ENCODE measurements at regions not wholly inside any gene's neighbourhood (a gene's known extent, or its start where the extent isn't known, plus 50 kb on each side); places are given as distances from the start of the nearest gene placed in this dataset.

GRCh38 chr18:56508370-56509036, 129.9 kb downstream of the TXNL1 start:
- H3K9me3 ChIP-seq (ENCODE audit: insufficient read depth, low read length), result no peaks in the 10 kb centered on the region
- H3K27me3 ChIP-seq (ENCODE audit: insufficient read depth, insufficient read length), result no peaks in the 10 kb centered on the region
- H3K4me3 ChIP-seq (ENCODE audit: insufficient read length, low read depth), result no peak overlapping the region
- no peaks in the 10 kb centered on the region for H3K4me1 ChIP-seq (ENCODE audit: insufficient read depth, insufficient read length)
- H3K9ac ChIP-seq (ENCODE audit: insufficient read length, low read depth), result no peak overlapping the region
- no peak for DNase-seq (ENCODE audit: low read depth, low spot score)
- TF ChIP-seq SUZ12 (IDR thresholded peaks at IDR 0.05; ENCODE audit: extremely low read depth, insufficient read depth, insufficient read length) (no peak), YY1 (IDR thresholded peaks at IDR 0.05; ENCODE audit: insufficient read depth, insufficient read length) (no peak), ZNF274 (IDR thresholded peaks at IDR 0.05; ENCODE audit: low read depth, low read length) (no peak)
- H3K36me3 ChIP-seq (ENCODE audit: insufficient read depth, insufficient read length, low read length), result no peaks in the 10 kb centered on the region

- H3K9ac ChIP-seq (ENCODE audit: insufficient read length, low read depth), result no peak overlapping the region
- no peak overlapping the region for H3K4me3 ChIP-seq (ENCODE audit: insufficient read length, low read depth)
- TF ChIP-seq ZNF274 (IDR thresholded peaks at IDR 0.05; ENCODE audit: low read depth, low read length) (no peak), YY1 (IDR thresholded peaks at IDR 0.05; ENCODE audit: insufficient read depth, insufficient read length) (no peak), SUZ12 (IDR thresholded peaks at IDR 0.05; ENCODE audit: extremely low read depth, insufficient read depth, insufficient read length) (no peak)
- no peaks in the 10 kb centered on the region for H3K4me1 ChIP-seq (ENCODE audit: insufficient read depth, insufficient read length)
- DNase-seq (ENCODE audit: low read depth, low spot score), result no peak
- no peaks in the 10 kb centered on the region for H3K27me3 ChIP-seq (ENCODE audit: insufficient read depth, insufficient read length)
- no peaks in the 10 kb centered on the region for H3K36me3 ChIP-seq (ENCODE audit: insufficient read depth, insufficient read length, low read length)
- H3K9me3 ChIP-seq (ENCODE audit: insufficient read depth, low read length), result no peaks in the 10 kb centered on the region
Observed at GRCh38 chr18:56505971-56506370, 132.4 kb downstream of the TXNL1 start.

- H3K27me3 ChIP-seq (ENCODE audit: insufficient read depth, insufficient read length), result no peaks in the 10 kb centered on the region
- TF ChIP-seq ZNF274 (IDR thresholded peaks at IDR 0.05; ENCODE audit: low read depth, low read length), result no peak
- no peak for TF ChIP-seq YY1 (IDR thresholded peaks at IDR 0.05; ENCODE audit: insufficient read depth, insufficient read length)
- TF ChIP-seq SUZ12 (IDR thresholded peaks at IDR 0.05; ENCODE audit: extremely low read depth, insufficient read depth, insufficient read length), result no peak
- H3K9me3 ChIP-seq (ENCODE audit: insufficient read depth, low read length), result no peaks in the 10 kb centered on the region
- H3K36me3 ChIP-seq (ENCODE audit: insufficient read depth, insufficient read length, low read length), result no peaks in the 10 kb centered on the region
- no peak overlapping the region for H3K4me3 ChIP-seq (ENCODE audit: insufficient read length, low read depth)
- H3K9ac ChIP-seq (ENCODE audit: insufficient read length, low read depth), result no peak overlapping the region
- DNase-seq (ENCODE audit: low read depth, low spot score), result no peak
- no peaks in the 10 kb centered on the region for H3K4me1 ChIP-seq (ENCODE audit: insufficient read depth, insufficient read length)
Observed at GRCh38 chr18:56505293-56505692, 133.1 kb downstream of the TXNL1 start.

- no peaks in the 10 kb centered on the region for H3K9me3 ChIP-seq (ENCODE audit: insufficient read depth, low read length)
- H3K9ac ChIP-seq (ENCODE audit: insufficient read length, low read depth), result no peak overlapping the region
- DNase-seq (ENCODE audit: low read depth, low spot score), result no peak
- no peak for TF ChIP-seq ZNF274 (IDR thresholded peaks at IDR 0.05; ENCODE audit: low read depth, low read length)
- TF ChIP-seq SUZ12 (IDR thresholded peaks at IDR 0.05; ENCODE audit: extremely low read depth, insufficient read depth, insufficient read length), result no peak
- no peak for TF ChIP-seq YY1 (IDR thresholded peaks at IDR 0.05; ENCODE audit: insufficient read depth, insufficient read length)
- H3K4me3 ChIP-seq (ENCODE audit: insufficient read length, low read depth), result no peak overlapping the region
- no peaks in the 10 kb centered on the region for H3K27me3 ChIP-seq (ENCODE audit: insufficient read depth, insufficient read length)
- H3K4me1 ChIP-seq (ENCODE audit: insufficient read depth, insufficient read length), result no peaks in the 10 kb centered on the region
- no peaks in the 10 kb centered on the region for H3K36me3 ChIP-seq (ENCODE audit: insufficient read depth, insufficient read length, low read length)
Observed at GRCh38 chr18:56501896-56502295, 136.5 kb downstream of the TXNL1 start.

GRCh38 chr18:56495884-56496283, 142.5 kb downstream of the TXNL1 start:
- DNase-seq (ENCODE audit: low read depth, low spot score), result no peak
- Histone ChIP-seq H3K9me3 (ENCODE audit: insufficient read depth, low read length) (no peaks in the 10 kb centered on the region), H3K4me1 (ENCODE audit: insufficient read depth, insufficient read length) (no peaks in the 10 kb centered on the region), H3K9ac (ENCODE audit: insufficient read length, low read depth) (no peak overlapping the region), H3K27me3 (ENCODE audit: insufficient read depth, insufficient read length) (no peaks in the 10 kb centered on the region), H3K4me3 (ENCODE audit: insufficient read length, low read depth) (no peak overlapping the region), H3K36me3 (ENCODE audit: insufficient read depth, insufficient read length, low read length) (no peaks in the 10 kb centered on the region)
- TF ChIP-seq ZNF274 (IDR thresholded peaks at IDR 0.05; ENCODE audit: low read depth, low read length), result no peak

GRCh38 chr18:56493531-56493930, 144.9 kb downstream of the TXNL1 start:
- TF ChIP-seq ZNF274 (IDR thresholded peaks at IDR 0.05; ENCODE audit: low read depth, low read length), result no peak
- no peak for TF ChIP-seq YY1 (IDR thresholded peaks at IDR 0.05; ENCODE audit: insufficient read depth, insufficient read length)
- no peak for TF ChIP-seq SUZ12 (IDR thresholded peaks at IDR 0.05; ENCODE audit: extremely low read depth, insufficient read depth, insufficient read length)
- Histone ChIP-seq H3K9me3 (ENCODE audit: insufficient read depth, low read length) (no peaks in the 10 kb centered on the region), H3K4me3 (ENCODE audit: insufficient read length, low read depth) (no peak overlapping the region), H3K27me3 (ENCODE audit: insufficient read depth, insufficient read length) (no peaks in the 10 kb centered on the region), H3K9ac (ENCODE audit: insufficient read length, low read depth) (no peak overlapping the region), H3K4me1 (ENCODE audit: insufficient read depth, insufficient read length) (no peaks in the 10 kb centered on the region), H3K36me3 (ENCODE audit: insufficient read depth, insufficient read length, low read length) (no peaks in the 10 kb centered on the region)
- DNase-seq (ENCODE audit: low read depth, low spot score), result no peak

- DNase-seq (ENCODE audit: low read depth, low spot score), result no peak
- H3K27me3 ChIP-seq (ENCODE audit: insufficient read depth, insufficient read length), result no peaks in the 10 kb centered on the region
- H3K4me1 ChIP-seq (ENCODE audit: insufficient read depth, insufficient read length), result no peaks in the 10 kb centered on the region
- no peak for TF ChIP-seq ZNF274 (IDR thresholded peaks at IDR 0.05; ENCODE audit: low read depth, low read length)
- no peak for TF ChIP-seq YY1 (IDR thresholded peaks at IDR 0.05; ENCODE audit: insufficient read depth, insufficient read length)
- TF ChIP-seq SUZ12 (IDR thresholded peaks at IDR 0.05; ENCODE audit: extremely low read depth, insufficient read depth, insufficient read length), result no peak
- H3K4me3 ChIP-seq (ENCODE audit: insufficient read length, low read depth), result no peak overlapping the region
- no peaks in the 10 kb centered on the region for H3K9me3 ChIP-seq (ENCODE audit: insufficient read depth, low read length)
- H3K36me3 ChIP-seq (ENCODE audit: insufficient read depth, insufficient read length, low read length), result no peaks in the 10 kb centered on the region
- H3K9ac ChIP-seq (ENCODE audit: insufficient read length, low read depth), result no peak overlapping the region
Observed at GRCh38 chr18:56492136-56492535, 146.3 kb downstream of the TXNL1 start.
